OCI-M1 (cell line): ENCODE measurements at regions not wholly inside any gene's neighbourhood (a gene's known extent, or its start where the extent isn't known, plus 50 kb on each side); places are given as distances from the start of the nearest gene placed in this dataset.
"Not testable (repeated sequence)": the region's sequence is repeated elsewhere in the genome, so short reads cannot be mapped to it uniquely, and the experiment has no call there.

Experiments used
- DNase-seq: peaks from one replicate; lab custom pipeline; 2025; lab: John Stamatoyannopoulos, UW

DNA sequence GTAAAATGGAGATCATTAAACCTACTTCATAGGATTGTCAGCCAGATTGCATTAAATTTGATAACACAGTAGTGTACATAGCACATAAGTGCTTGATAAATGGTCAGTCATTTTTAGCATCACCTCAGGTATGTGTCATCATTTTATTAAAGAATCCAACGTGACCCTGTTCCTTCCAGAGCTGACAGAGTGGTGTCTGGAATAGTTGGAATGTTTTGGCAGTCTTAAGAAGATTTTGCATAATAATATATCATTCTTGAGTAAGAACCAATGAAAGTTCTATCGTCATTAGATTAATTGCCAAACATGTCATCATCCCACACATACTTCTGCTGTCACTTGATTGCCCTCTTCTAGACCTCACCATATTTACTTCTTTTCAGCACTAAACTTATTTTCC is 451.4 kb upstream of the POM121L12 start:
- DNase-seq = no peak

DNA sequence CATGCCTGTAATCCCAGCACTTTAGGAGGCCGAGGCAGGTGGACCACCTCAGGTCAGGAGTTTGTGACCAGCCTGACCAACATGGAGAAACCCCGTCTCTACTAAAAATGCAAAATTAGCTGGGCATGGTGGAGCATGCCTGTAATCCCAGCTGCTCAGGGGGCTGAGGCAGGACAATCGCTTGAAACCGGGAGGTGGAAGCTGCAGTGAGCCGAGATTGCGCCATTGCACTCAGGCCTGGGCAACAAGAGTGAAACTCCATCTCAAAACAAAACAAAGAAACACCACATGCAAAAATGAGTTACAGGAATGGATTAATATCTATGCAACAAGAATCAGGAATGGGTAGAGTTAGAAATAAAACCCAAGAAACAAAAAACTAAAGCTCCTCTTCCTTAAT is 462.3 kb upstream of the POM121L12 start:
- DNase-seq = not testable (repeated sequence)

DNA sequence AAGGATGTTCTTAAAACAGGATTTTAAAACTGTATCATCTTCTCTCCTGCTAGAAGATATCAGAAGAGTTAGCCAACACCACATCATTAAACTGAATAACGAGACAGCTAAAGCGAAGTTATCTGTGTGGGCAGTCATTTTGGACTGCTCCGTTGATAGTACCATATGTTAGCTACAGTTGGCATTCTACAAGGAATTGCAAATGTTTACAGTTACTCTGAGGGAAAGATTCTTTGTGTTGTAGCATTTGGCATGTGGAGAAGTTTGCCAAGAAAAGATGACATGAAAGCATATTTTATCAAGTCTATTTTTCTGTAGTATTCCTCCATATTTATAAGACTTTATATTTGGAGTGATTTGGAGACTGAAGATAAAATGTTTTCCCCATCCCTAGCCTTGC is 464.4 kb upstream of the POM121L12 start:
- DNase-seq = no peak

DNA sequence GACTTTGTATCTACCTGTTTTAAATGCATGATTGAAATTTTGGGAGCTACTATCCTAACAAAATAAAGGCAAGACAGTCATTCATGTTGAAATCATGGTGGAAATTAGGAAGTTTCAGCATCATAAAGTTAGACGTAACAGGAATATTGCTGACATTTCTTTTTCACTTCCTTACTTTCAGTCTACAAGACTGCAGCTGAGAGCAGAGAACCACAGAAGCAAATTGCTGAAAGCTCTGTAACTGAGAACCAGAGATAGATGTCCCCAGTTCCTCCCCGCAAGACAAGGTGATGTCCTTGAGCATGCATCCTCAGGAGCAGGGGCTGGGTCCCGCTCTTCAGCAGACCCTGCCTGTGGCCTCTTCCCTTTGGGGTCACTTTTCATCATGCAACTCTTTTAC is 466.3 kb upstream of the POM121L12 start:
- no peak for DNase-seq

DNA sequence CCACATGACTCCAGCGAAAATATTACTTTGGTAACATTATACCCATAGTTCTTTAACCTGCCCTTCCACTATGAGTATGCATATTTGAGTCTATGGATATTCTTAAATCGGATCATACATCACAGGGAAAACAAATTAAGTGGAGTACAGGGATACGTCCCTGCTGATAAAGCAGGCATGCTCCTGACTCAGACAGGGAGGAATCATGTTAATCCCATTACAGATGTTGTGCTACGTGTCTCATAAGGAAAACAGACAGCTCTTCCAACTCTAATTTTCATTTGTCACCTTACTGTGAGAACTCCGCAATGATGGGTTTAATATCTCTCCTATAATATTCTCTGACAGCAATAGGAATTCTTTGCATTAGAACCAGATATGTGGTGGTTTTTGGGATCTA is 469.5 kb upstream of the POM121L12 start:
- no peak for DNase-seq

DNA sequence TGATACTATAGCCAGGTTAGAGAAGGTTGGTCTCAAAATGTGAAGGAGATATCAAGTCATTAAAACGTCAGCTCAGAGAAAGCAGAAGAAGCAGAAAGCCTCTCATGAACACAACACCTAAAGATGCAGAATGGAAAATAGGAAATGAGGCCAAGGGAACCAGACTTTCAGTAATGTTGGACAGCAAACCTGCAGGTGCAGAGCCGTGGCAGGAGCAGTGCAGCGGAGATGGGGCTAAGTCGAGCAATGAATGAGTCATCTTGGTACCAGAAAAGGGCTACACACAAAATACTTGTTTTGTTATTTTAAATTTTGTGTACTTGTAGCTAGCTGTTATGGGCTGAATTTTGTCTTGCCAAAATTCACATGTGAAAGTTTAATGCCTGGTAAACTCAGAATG is 479.6 kb upstream of the POM121L12 start:
- DNase-seq = no peak

DNA sequence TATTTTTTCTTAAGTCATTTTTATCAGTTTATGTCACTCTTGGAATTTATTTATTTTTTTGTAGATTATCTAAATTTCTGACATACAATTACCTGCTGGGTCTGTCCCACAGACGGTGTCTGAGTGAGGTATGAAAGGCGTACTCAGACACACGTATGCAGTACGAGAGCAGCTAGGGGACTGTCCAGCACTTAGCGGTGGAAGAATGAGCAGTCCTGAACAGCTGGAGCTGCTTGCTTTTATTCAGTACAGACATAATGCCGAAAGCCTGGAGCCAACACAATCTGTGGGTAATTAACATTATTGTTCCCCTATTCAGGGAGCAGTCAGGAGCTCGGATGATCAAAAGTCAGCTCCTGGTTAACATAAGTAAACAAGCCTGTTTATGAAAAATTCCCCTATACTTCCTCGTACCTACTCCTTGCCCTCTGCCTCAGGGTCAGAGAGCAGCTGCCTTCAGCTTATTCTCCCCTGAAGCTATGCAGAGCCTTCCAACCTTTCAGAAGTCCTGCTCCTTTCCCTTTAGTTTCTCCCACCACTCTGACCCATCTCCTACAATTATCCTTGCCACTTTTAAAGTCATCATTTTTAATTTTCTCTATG is 488.0 kb upstream of the POM121L12 start:
- DNase-seq = no peak

DNA sequence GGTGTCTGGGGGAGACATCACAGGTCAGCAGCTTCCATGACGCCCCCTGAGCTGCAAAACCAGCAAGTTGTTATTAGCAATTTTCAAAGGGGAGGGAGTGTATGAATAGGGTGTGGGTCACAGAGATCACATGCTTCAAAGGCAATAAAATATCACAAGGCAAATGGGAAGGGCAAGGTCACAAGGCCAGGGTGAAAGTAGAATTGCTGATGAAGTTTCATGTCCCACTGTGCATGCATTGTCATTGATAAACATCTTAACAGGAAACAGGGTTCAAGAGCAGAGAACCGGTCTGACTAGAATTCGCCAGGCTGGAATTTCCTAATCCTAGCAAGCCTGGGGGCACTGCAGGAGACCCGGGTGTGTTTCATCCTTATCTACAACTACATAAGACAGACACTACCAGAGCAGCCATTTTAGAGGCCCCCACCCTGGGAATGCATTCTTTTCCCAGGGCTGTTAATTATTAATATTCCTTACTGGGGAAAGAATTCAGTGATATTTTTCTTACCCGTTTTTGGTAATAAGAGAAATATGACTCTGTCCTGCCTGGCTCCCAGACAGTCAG is 494.2 kb upstream of the POM121L12 start:
- DNase-seq = not testable (repeated sequence)

DNA sequence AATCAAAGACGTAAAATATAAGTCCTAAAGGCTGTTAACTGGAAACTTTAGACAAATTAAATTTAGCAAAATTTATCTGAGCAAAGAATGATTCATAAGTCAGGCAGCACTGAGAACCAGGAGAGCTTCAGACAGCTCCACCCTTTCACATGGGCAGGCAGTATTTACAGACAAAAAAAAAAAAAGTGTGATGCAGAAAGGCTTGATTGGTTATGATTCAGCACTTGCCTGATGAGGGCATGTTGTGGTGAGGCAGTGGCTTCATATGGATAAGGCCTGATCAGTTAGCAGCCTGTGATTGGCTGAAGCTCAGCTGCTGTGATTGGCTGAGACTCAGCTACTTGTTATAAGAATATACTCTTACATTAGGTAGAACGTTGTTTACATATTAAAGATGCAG is 495.4 kb upstream of the POM121L12 start:
- DNase-seq = peak; percentile 24

DNA sequence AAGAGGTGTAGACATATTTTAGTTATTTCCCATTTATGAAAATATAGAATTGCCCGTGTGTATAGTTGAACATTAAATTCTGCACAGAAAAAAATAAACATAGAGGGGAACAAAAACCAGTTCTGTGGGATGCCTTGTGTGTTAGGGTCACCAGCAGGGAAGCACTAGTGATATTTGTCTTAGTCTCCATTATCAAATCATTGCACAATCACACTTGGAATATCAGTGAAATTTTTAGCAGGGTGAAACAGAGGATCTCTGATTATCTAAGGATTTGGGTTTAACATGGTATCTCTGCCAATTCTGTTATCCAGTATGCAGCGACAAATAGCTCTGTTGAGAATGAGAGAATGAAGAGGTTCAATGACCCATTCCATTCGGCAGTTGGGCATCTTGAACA is 496.0 kb upstream of the POM121L12 start:
- no peak for DNase-seq

DNA sequence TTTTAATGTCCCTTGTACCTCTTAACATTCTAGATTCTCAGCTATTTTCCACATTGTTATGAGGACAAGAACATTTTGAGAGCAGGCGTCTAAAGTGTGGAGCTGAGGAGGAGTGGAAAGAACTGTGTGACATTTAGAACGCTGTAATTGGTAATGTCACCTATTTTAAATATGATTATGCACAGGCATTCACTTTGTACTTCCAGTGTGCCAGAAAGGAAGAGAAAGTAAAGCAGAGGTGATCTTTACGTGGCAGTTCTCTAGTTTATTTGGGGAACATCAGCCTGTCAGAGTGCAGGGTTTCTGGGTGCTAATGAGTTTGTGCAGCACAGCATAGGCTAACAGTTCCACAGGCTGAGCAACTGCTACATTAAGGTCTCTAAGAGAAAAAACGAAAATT is 498.4 kb upstream of the POM121L12 start:
- DNase-seq = no peak

DNA sequence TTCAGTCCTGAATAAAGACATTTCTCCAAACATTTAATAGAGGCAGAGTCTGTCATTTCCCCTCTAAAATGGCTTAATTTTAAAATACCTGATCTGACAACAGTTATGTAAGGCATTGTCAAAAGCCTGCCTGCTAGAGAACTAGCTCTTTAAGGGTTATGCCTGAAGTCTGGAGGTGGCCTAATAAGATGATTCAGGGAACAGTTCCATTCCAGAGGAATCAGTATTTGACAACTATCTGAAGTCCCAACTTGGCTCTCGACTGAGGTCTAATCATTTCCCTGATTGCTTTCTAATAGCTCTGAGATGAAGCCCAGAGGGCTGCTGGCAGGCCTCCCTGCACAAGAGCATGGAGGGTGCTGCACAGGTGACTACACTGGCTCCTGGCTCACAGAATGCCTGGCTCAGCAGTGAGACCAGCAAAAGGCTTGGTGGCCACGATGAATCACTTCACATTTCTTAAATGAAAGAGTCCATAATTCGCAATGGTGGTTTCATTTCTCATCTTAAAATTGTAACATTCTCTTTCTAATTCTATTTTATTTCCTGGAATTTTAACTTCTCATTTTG is 509.6 kb upstream of the POM121L12 start:
- no peak for DNase-seq

DNA sequence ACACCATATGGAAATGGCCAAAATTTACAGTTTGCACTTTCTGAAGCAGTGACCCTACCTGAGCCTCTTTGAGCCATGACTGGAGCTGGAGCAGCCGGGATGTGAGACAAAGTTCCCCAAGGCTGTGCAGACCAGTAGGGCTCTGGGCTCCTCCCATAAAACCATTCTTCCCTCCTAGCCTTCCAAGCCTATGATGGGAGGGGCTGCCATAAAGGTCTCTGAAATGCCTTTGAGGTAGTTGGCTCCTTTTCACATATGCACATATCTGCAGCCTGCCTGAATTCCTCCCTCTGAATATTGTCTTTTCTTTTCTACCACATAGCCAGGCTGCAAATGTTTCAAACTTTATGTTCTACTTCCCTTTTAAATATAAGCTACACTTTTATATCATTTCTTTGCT is 516.6 kb upstream of the POM121L12 start:
- DNase-seq = no peak

DNA sequence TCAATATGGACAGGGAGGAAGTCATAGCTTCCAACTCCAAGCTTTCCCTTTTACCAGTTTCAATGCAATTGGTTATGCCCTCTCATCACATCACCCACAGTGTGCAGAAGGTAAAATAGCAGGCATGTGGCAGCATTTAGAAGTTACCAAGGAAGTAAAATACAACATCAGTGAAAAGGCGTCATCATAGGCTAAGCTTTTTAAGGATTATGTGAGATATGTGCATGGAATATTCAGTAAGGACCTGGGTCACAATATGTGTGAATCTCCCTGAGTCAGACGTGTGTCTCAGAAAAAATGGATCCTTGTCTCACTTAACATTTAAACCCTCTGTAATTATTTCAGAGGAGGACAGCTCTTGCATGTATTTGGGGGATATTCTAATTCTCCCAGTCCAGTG is 522.8 kb upstream of the POM121L12 start:
- DNase-seq = no peak

DNA sequence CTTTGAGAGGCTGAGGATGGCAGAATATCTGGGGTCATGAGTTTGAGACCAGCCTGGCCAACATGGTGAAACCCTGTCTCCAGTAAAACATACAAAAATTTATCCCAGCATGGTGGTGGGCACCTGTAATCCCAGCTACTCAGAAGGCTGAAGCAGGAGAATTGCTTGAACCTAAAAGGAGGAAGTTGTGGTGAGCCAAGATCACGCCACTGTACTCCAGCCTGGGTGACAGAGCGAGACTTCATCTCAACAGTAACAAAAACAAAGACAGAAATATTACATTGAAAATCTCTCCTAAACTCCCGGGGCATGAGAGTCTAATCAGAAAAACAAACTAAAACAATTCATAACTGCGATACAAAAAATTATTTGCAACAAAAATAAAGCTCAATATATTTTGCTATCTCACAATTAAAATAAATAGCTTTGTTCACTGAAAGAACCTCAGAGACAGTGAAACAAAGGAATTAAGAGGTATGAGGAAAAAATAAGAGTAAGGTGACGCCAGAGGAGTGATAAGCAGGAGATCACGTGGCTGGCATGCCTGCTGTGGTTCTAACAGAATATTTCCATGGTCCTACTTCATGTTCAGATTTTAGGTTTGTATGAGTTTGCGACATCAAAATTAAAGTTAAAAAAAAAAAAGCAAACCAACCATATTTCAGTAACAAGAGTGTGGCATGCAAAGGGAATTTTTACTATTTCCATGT is 527.7 kb upstream of the POM121L12 start:
- peak; percentile 73 for DNase-seq

DNA sequence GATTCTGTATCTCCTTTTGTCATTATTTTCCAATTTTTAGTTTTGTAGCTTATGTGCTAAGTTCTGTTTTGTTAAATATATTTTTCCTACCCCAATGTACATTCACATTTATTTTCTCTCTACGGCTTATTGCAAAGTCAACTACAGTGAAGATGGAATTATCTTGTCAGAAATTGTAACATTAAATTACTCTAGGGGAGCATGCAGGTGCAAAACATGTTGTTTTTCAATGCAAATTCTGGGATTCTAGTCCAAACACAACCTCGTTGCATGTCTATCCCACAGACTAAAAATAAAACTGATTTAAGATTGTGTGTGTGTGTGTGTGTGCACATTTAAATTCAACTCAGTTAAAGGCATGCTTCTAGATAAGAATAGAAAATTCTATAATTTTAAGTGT is 529.1 kb upstream of the POM121L12 start:
- DNase-seq = no peak

DNA sequence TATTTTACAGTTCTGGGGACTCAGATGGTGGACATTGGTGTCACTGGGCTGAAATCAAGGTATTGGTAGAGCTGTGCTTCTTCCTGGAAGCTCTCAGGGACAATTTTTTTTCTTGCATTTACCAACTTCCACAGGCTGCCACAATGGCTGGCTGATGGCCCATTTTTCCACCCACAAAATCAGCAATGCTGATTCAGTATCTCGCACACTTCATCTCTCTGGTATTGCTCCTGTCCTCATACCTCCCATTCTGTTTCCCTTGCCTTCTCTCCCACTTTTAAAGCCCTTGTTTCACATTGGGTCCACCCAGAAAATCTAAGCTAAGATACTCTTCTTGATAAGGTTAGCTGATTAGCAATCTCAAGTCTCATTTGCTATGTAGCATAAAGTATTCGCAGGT is 530.9 kb upstream of the POM121L12 start:
- no peak for DNase-seq

DNA sequence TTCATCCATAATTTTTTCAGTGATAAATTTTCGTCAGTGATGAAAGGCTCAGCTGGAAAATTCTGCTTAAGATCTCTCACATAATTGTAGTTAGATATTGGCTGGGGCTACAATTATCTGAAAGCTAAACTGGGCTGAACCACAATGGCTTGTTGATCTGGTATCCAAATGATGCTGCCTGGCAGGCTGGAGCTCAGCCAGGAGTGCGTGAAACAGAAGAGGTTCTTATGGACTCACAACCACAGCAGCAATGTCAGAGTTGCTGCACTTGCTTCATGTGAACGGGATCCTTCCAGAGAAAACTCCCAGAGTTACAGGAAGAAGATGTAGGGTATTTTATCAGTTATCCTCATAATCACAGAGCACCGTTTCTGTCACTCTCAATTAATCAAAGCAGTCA is 533.2 kb upstream of the POM121L12 start:
- DNase-seq = no peak

DNA sequence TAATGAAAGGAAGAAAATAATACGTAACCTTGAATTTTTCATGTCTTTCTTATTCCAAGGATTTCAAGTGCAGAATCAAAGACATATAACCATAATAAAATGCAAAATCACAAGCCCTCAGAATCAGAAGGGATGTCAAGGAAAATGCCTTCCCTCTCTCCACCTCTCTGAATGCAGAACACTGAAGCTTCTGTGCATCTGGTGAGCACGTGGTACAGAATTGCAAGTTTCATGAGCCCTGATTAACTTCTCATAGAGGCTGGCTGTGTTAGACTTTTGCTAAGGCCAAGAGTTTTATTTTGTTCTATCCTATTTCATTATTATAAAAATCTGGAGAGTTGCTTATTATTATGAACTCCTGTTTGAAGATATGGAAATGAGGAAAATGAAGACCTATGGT is 533.7 kb upstream of the POM121L12 start:
- no peak for DNase-seq

DNA sequence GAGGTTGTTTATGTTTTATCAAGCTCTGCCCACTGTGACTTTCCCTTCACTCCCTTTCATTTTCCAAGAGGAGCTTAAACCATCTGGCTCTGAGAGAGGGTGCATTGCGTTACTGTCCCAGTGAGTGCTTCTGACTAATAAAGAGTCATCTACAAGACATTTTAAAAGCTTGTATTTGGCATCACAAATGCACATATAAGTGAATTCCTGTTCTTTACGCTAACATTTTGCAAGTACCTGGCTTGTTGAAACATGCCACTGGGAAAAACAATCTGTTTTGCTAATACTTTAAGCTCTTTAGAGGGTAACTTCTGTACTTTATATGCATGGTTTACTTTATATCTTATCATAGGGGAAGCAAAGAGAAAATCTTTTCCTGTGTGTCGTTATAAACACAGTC is 534.6 kb upstream of the POM121L12 start:
- no peak for DNase-seq

DNA sequence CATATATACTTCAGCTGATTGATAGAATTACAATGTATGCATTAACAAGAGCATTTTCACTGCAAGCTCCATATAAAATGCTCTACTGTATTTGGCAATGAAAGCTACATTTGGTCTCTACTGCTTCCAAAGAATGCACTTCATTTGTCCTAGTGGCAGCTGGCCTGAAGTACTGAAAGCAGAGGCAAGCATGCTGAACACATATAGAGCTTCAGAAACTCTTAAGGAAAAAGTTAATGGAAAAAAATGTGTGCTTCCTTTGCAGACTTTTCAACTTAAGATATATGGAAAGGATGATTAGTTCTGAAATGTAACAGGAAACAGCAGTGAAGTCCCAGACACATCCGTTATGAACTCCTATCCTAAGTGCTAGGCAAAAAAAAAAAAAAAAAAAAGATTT is 537.1 kb upstream of the POM121L12 start:
- DNase-seq = no peak

DNA sequence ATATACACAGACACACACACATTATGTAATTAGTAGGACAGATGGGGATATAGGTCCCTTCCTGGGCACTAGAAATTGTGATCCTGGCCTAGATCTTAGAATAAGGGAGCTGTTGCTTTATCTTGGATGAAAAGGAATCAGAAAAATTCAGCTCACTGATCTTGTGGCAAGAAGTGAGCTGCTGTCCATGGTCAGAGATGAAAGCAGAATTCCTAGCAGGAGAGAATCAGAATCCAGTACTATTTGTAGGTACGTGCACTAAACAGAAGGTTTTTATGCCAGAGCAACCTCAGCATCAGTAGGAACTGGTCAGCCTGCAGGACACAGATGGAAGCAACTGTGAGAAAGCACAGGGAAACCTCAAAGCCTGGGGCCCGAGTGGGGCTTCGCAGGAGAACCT is 549.2 kb upstream of the POM121L12 start:
- DNase-seq = no peak

DNA sequence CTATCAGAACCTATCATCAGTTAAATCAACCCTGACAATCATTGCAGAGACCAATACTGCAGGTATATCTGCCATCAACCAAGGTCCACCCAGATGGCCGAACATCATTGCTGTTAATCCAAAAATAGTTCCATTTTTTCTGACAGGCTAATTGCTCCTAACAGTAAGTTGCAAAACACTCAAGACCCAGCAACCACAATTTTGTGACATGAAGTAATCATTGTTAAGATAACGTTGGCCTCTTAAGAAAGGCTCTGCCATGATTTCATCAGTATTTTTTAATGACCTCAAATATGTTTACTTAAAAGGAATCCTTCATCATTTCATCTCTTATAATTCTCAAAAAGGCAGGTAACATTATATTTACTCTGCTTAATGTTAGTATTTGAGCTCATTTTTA is 553.4 kb upstream of the POM121L12 start:
- DNase-seq = peak; percentile 6

DNA sequence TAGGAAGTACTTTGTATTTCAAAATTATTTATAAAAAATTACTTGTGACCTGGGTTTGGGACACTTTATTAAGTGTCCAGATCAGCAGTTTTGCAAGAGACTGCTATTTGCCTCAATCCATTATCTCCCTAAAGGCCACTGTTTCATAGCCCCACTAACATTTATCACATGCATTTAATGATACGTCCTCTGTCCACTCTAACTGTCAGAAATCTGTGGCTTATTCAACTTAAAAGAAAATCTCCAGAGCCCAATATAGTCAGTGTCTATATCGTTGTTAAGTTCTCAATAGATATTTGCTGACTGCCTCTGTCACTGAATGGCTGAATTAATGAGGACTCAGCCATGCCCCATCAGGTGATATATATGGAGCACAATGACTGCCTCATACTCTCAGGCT is 553.9 kb upstream of the POM121L12 start:
- no peak for DNase-seq
